HPDE6-E6E7 (cell line): ENCODE measurements at regions not wholly inside any gene's neighbourhood (a gene's known extent, or its start where the extent isn't known, plus 50 kb on each side); places are given as distances from the start of the nearest gene placed in this dataset.
"Not testable (repeated sequence)": the region's sequence is repeated elsewhere in the genome, so short reads cannot be mapped to it uniquely, and the experiment has no call there.

Experiments
- DNase-seq: peaks from one replicate; pipeline ENCODE4 v3.0.0; 2011; ENCODE audit warnings: missing footprints; ENCODE audit errors: extremely low spot score

DNA sequence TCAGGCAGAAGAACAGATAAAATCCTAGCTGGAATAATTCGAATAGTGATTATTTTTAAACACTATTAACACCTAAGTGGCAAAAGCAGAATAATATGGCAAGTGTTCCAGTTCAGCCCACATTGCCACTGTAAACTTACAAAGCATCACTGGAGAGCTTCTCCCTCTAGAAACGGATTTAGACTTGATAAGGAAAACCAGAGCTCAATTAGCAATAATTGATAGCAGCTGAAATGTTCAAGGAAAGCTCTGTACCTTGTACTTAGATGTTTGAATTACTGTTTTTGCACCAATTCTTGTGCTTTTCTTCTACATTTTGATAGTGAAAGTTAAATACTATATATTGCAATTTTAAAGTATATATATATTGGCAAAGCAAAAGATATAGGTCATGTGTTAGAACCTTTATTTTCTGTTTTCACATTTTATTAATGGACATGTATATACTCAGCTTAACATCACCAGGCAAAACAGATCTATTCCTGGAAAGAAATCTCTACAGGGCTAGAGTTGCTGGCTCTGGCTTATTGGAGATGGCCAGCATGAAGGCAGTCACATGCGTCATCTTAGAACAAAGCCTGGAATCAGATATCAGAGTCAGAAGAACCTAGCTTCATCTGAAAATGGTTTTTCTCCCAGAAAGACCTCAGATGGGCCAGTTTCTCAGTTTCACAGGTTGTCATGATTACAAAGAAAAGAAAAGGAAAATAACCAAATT is 149.1 kb upstream of the CTAGE1 start:
- DNase-seq: no peak

DNA sequence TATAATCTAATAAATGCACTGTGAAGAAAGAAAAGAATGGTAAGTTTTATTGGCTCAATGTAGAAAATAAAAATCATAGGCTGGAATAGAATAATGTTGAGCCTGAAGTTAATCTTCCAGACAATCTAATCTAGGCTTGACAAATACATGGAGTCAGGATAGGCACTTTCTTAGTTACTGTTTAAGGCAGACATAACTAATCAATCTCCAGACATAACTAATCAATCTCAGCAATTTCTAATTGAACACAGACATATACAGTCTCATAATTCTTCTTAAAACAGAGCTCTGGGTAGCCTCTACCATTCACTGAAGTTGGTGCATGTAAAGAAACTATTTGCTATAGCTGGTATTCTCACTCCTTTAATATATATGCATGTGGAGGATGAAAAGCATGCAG is 150.1 kb upstream of the CTAGE1 start:
- no peak for DNase-seq

DNA sequence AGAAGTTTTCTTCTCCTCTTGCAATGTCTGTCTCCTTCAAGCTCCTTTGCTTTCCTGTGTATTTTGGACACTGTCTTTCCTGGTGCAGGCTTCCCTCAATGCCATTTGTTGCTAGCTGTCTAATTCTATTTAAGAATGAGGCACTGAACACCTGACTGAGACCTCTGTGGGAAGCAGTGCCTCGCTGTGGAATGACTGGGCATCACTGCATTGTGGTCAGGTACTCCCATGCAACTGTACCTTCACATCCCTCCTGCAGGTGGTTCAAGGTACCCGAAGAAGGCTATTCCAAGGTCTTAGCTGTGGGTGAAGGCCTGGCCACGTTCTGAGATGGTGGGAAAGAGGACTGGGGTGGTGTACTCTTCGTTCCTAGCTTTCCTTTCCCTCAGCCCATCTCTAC is 152.8 kb upstream of the CTAGE1 start:
- no peak for DNase-seq

DNA sequence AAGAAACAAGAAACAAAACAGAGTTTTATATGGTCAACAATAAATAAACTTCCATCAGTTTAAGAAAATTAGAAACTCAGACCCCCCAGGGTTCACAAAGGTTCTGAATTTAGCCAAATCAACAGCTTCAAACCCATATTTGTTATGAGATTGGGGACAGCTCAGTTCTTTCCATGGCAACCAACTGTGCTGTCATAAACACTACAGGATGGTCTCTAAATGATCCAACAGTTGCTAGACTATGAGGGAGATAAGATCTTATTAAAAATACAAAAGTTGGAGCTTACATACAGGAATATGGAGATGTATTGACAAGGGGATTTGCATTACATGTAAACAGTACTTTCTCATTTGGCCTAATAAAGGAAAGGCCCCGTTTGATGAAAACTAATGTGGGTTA is 154.6 kb upstream of the CTAGE1 start:
- DNase-seq: no peak

DNA sequence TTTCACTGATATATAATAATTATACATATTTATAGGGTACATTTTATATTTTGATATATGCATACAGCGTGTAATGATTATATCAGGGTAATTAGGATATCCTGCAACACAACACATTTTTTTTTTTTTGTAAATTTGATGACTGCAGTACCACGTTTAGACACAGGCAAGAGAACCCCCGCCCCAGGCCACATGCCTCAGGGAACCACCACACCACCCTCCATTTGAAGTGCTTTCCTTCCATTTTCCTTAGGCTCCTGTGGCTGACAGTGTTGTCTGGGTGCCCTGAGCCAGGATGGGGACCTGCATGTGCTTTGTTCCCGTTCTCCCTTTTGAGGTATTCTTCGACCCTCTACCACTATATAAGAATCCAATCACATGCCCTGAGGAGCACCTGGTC is 161.6 kb upstream of the CTAGE1 start:
- DNase-seq: no peak

DNA sequence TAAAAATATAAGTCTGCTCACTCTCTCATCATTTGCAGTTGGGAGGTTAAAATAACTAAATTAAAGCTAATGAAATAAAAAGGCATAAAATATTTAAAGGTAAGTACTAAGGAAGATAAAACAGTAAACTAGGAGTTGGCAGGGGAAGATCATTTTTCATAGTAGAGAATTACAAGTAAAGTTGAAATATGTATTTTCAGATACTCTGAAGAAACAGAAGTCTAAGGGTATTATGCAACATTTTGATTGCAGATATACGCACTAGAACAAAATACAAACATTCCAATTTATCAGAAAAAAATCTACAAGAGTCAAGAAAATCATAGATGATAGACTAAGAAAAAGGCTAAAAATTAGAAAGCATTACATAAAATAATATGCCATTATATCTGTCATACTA is 167.6 kb upstream of the CTAGE1 start:
- no peak for DNase-seq

DNA sequence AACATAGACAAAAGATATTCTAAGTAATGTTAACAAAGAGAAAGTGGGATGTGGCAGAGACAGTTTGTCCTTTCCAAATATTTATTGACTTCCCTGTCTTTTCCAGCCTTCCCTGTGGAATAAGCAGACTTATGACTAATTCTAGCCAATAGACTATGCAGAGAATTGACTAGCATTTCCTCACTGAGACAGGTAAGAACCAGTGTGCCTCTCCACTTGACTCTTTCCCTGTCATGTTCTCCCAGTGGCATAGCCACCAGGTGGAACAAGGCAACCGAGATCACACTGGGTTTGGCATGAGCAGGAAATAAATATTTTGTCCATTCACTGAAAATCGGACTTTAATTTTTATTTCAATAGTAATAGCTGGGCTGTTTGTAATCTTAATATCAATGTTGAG is 168.1 kb upstream of the CTAGE1 start:
- no peak for DNase-seq

DNA sequence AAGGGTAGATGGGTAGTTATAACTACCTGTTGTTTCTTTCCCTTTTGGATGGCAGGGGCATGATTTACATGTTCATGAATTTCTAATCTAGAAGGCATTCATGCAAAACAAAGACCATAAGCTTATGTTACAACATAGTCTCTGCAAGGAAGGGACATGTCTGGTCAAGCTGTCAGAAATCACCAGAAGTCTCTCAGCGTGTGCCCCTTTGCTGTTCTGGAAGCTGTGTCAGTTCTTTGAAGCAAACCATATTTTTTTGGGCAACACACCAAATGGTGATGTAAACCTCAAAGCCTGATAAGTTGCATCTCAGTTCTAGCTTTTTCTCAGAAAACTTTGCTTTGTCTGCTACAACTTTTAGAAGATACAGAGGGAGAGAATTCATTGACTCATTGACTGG is 173.5 kb upstream of the CTAGE1 start:
- DNase-seq: no peak

DNA sequence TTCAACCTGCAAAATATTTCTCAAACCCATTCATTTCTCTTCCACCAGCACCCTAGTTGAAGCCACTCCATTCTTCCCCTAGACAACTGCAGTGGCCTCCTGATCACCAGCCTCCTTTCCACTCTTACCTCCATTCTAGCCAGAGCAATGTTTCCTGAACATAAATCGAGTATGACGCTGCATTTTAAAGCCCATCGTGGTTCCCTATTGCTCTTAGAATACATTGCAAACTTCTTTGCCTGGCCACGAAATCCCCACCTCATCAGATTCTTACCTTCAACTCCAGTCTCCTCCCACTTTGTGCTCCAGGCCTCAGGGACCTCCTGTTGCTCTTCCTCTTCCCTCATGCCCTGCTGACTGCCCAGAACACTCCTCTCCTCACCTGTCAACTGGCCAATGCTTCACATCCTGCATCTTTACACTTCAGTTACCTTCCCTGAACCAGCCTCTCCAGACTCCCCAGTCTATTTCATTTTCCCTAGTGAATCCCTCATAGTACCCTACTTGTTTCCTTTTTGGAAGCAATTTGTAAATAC is 176.5 kb upstream of the CTAGE1 start:
- no peak for DNase-seq

DNA sequence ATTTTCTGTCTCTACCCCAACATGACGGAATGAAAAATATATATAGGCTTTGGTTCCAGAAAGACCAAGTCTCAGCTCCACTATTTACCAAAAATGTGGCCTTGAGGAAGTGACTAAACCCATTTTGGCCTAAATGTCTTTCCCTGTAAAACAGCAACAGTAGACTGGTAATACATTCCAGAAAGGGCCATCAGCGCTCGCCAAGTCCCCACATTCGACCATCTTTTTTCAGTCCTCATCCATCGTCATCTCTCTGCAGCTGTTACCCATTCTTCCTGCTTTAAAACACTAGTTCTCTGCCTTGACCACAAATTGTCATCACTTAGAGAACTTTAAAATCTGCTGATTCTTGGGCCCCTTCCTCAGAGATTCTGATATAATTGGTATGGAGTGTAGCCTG is 183.8 kb upstream of the CTAGE1 start:
- no peak for DNase-seq

DNA sequence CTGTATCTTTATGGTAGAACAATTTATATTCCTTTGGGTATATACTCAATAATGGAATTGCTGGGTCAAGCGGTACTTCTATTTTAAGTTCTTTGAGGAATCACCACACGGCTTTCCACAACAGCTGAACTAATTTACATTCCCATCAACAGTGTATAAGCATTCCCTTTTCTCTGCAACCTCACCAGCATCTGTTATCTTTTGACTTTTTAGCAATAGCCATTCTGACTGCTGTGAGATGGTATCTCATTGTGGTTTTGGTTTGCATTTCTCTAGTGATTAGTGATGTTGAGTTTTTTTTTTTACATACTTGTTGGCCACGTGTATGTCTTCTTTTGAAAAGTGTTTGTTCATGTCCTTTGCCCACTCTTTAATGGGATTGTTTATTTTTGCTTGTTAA is 184.7 kb upstream of the CTAGE1 start:
- DNase-seq: not testable (repeated sequence)

DNA sequence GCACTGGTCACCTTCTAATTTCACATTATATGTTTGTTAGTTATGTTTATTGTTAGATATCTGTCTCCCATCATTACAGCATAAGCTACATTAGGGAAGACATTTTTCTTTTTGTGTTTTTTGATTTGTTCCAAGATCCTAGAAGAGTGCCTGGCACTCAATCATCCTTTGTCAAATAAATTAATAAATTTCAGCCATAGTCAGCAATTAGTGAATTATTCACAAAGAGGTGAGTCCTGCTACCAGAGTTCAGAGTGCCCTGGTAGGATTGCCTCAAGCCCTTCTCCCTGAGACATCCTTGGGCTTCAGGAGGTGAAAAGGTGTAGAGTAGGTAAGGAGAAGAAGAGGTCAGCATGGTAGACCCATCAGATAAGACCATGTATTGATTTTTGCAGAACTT is 186.2 kb upstream of the CTAGE1 start:
- no peak for DNase-seq

DNA sequence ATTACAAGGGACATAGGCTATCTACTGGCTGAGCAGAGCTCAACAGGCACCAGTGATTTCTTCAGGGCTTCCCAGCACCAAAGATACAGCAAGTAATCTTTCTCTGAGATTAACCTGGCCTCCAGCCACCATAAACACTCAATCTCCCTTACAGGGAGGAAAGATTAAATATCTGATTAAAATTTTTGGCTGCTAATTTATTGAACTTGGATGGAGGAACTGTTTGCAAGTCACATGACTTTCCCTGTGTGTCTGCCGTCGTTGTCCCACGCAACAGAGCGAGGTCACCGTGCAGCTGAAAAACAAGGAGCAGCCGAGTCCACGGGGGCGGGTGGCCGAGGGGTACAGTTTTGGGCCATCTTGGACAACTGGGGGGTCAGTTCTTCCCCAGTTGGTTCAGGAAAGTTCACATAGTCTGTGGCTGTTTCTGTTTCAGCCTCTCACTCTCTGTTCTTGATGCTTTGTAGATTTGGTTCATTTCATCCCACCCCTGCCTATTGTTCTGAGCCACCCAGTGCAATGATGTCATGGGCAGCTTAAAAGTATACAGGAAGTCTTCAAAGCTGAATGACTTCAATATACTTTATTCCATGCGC is 186.8 kb upstream of the CTAGE1 start:
- no peak for DNase-seq

DNA sequence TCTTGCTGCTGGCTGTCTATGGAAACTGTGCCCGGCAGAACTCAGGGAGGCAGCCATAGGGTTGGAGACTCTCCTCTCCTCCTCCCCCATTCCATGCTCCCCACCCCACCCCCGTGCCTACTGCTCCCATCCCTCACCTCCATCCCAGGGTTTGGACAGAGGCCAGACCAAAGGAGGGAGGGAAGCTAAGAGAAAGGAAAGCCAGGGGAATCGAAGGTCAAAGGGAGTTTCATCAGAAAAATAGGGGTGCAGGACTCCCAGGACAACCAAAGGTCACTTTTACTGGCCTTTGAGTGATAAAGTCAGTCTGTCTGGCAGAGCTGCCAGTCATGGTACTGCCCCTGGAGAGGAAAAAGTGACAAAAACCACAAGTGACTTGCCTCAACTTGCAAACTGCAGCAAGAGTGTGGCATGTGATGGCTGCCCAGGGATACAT is 187.3 kb upstream of the CTAGE1 start:
- DNase-seq: peak; percentile 32

DNA sequence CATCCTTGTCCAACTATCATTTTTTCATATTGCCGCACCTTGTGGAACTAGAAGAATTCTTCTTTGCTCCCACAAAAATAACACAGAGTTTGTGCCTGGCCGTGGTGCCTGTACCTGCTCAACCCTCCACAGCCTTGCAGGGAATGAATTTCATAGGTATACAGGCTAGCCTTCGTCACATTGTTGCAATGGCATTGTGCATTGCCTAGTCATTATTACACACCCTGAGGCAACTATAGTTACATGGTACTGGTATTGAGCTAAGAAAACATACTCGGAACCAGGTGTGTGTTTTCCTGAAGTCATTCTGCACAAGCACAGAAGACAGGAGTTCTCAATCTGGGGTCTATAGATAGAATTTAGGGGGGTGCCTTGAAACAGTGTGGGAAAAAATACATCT is 188.0 kb upstream of the CTAGE1 start:
- DNase-seq: no peak

DNA sequence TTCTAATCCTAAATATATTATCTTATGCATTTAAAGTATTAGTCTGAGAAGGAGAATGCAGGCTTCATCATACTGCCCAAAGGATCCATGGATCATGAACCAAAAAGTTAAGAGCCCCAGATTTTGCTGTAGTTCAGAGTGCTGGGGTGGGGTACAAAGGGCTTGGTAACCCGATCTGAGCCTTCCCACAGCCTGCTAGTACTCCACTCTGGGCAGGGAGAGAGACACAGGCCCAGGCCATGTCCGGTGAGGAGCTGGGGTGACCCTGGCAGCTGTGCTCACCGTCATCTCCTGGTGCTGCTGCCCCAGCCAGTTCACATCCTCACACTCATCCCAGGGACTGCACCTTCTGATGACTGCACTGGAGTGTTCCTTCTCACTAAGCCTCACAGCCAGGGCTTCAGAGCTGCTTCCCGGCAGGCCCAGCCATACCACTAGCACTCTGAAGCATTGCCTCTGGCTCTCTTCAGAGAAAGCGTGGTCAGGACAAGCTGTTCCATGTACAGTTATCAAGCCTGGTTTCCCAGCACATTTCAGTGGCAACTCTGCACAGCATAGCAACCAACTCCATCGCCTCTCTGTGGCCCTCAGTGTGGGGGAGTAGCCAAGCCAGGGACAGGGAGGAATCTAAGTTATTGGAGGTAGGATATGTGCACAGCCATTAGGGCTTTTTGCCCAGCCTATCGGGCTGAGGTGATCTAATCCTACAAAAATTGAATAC is 189.0 kb upstream of the CTAGE1 start:
- DNase-seq: no peak

DNA sequence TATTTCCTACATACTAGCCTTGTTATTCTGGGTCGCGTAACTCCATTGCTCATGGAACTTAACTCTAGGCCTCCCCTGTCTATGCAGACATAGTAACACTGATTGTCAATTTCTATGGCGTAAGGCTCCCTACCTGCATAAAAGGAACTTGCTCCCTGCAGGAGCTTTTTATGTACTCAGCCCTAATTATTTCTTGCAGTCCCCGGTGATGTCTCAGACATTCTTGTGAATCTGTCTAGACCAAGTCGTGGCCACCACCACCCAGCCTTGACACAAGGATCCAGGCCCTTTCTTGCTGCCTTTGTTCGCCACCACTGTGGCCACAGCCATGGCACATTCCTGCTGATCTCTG is 189.5 kb upstream of the CTAGE1 start:
- no peak for DNase-seq

DNA sequence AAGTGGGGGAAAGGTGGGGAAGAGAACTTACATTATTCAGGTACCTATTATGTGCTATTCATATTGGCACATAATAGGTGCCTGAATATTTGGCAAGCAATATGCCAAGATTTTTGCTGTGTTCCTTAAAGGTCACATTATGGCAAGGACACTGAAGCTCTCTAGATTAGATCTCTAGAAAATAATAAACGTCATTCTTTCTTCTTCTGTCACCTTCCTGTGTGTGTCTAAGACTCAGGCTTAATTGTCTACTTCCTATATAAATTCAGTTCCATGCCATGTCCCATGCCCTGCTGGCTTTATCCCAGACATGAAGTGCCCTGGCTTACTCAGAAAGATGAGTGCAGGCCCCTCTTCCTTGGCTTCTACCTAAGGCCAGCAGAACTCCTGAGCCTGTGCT is 191.1 kb upstream of the CTAGE1 start:
- DNase-seq: no peak

DNA sequence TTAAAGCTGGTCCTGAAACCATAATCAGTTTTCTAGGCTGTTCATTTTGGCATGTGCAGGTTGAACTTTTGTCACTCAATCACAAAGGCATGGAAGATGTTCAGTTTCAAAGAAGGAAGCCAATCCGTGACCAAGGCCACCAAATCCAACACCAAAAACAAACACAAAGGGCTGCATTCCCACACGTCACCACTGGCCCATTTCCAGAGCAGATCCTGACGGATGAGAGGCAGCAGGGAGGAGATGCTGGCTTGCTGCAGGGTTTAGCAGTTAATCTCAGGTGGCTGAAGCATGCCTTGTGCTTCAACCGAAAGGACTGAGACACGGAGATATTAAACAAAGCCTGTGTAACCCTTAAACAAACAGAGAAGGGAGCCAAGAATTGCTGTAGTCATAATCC is 191.9 kb upstream of the CTAGE1 start:
- DNase-seq: no peak

DNA sequence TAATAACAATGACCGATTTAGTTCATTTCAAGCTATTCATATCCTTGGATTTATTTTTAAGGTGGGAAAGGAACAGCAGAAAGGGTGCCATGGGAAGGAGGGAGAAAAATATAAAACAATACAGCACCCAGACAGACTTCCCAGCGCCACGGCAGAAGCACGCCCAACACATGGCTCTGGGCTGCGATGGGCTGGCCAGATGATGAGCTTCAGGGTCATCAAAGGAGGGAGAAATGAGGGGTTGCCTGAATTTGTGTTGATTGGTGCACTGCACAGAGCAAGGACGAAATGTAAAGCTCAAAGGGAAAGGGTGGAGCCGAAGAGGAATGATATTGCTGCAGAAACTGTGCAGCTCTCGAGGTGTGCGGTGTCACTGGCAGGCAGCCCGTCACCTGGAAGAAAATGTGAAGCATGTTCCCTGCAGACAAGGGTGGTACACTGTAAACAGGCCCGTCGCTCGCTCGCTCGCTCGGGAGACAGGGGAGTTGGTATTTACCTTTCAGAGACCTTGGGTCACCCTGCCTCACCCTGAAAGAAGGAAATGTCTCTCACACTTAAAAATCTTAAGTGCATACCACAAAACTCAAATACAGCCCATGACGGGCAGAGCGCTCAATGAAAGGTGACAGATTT is 195.5 kb upstream of the CTAGE1 start:
- DNase-seq: no peak

DNA sequence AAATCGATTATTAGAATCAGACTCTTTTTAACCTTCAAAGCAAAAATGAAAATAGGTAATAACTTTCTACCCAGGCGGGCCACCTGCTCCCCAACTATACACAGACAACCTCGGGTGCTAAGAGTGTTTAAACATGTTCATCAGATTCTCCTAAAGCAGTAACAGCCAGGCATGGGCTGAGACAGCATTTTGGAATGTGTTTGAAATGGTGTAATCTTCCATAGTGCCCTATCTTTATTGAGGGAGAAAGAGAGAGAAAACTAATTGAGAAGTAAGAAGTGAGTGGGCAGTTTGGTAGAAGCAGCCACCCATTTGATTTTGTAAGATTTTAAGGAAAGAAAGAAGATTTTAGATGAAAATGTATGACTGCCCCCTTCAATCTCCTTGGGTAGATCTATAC is 196.1 kb upstream of the CTAGE1 start:
- no peak for DNase-seq

DNA sequence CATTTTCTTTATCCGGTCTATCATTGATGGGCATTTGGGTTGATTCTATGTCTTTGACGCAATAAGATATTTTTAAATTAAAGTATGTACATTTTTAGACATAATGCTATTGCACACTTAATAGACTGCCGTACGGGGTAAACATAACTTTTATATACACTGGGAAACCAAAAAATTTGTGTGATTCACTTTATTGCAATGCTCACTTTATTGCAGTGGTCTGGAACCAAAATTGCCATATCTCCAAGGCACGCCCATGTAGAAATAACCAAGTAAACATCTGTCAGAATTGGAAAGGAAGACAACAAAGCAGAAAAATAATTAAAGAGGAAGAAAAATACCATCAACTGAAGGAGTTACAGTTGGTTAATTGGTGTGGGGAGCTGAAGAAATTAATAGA is 205.8 kb upstream of the CTAGE1 start:
- no peak for DNase-seq

DNA sequence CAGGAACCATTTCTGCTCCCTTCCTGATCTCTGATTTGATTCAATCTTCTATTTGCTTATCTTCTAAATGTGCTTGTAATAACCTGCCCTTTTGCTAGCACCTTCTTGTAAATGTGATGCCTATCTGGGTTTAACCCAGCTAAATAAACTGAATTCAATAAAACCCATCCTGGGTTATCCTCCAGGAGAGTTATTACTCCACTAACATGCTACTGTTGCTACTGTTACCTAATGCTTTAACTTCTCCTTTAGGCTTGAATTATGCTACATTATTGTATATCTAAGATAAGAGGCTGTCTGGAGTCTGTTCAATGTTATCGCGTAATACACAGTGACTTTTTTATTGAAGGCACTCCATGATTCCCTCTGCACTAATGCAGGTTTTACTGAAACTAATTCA is 206.5 kb upstream of the CTAGE1 start:
- DNase-seq: no peak
